Adrenal gland (tissue), 9 donors: ENCODE measurements at regions not wholly inside any gene's neighbourhood (a gene's known extent, or its start where the extent isn't known, plus 50 kb on each side); places are given as distances from the start of the nearest gene placed in this dataset.

Experiments
- DNase-seq, 7 donors: peaks; one replicate each; pipeline ENCODE4 v3.0.0-alpha.2; 2019 to 2020
- H3K27ac ChIP-seq, 5 donors: fragments of 200-600 bp; sonication (generic) in 4 of 5; 1 replicate in 3 of 5; 2 replicates in 2 of 5; pipeline versions ENCODE4 v1.5.1 to v1.8.0; 2016 to 2020; ENCODE audit warnings: mild to moderate bottlenecking in 1 of 5
- H3K27me3 ChIP-seq: fragments of 200-600 bp; 2 replicates; pipeline ENCODE4 v1.8.0; 2021
- H3K36me3 ChIP-seq, 2 donors: fragments of 200-600 bp; replicated peaks in 1 of 2; 1 replicate in 1 of 2; 2 replicates in 1 of 2; pipeline versions ENCODE4 v1.5.1 to v1.8.0; 2018 to 2022
- H3K4me1 ChIP-seq, 2 donors: fragments of 200-600 bp; replicated peaks in 1 of 2; 1 replicate in 1 of 2; 2 replicates in 1 of 2; pipeline versions ENCODE4 v1.5.1 to v1.8.0; 2018 to 2021
- H3K4me3 ChIP-seq, 4 donors: fragments of 200-600 bp; sonication (generic) in 3 of 4; one replicate each; pipeline ENCODE4 v1.5.1; 2016 to 2018
- H3K9me3 ChIP-seq, 3 donors: fragments of 200-600 bp; sonication (generic) in 1 of 3; replicated peaks in 1 of 3; 1 replicate in 2 of 3; 2 replicates in 1 of 3; pipeline versions ENCODE4 v1.5.1 to v1.8.0; 2016 to 2021
- CTCF ChIP-seq, 6 experiments: fragments of 450-650 bp in 4 of 6; fragments of 200-600 bp in 2 of 6; sonication (generic) in 1 of 6; IDR thresholded peaks; 1 replicate in 5 of 6; 2 replicates in 1 of 6; pipeline versions ENCODE4 v1.5.1 to v1.8.0; 2016 to 2021; ENCODE audit warnings: antibody characterized with exemption in 6 of 6, mild to moderate bottlenecking in 2 of 6, moderate library complexity in 1 of 6
- POLR2A ChIP-seq, 2 donors: fragments of 450-650 bp; IDR thresholded peaks; one replicate each; pipeline ENCODE4 v1.6.1; 2017; ENCODE audit warnings: antibody characterized with exemption in 2 of 2, mild to moderate bottlenecking in 2 of 2, moderate library complexity in 1 of 2
- WGBS, 4 donors: extraction: QIAGEN DNeasy Blood & Tissue Kit in 2 of 4; methylation state at CpG; one replicate each; pipeline versions ENCODE4 v1.1.5 to v1.1.7; 2013 to 2017; 5-methylcytosine and 5-hydroxymethylcytosine counted together
- intact Hi-C, 2 donors: fragments of 100-400 bp; cut with DNase I; formaldehyde crosslinking; loops; one replicate each; pipeline versions ENCODE4 v1.14.1 to v1.15.0; 2022 to 2023
- donor health status: healthy with polysubstance abuse.
- donor health status: Bipolar disorder and iron deficiency.
- donor health status: DM: yes; HTN: yes; CAD: no.
- donor health status: DM: no; HTN: no; CAD: no.
- donor health status: DM: no; HTN: no; CAD: no.

- H3K4me3 ChIP-seq = no peak overlapping the region
- intact Hi-C loops = no loop called here
- no peak for DNase-seq
- H3K36me3 ChIP-seq = no peaks in the 10 kb centered on the region
- 64 to 85% (median 74%) methylated on average over 3 of the region's 3 CpGs for WGBS, 4 donors
- H3K27ac ChIP-seq = no peak overlapping the region
- no peak for TF ChIP-seq POLR2A (IDR thresholded peaks at IDR 0.05)
- no peak for TF ChIP-seq CTCF (IDR thresholded peaks at IDR 0.05)
- no peaks in the 10 kb centered on the region for H3K9me3 ChIP-seq
- H3K4me1 ChIP-seq = no peaks in the 10 kb centered on the region
- no peaks in the 10 kb centered on the region for H3K27me3 ChIP-seq
Observed at GRCh38 chr2:22990246-22990645, 394.7 kb upstream of the KLHL29 start.

- no peak for DNase-seq
- no peak for TF ChIP-seq CTCF (IDR thresholded peaks at IDR 0.05)
- no peak for TF ChIP-seq POLR2A (IDR thresholded peaks at IDR 0.05)
- Histone ChIP-seq H3K27ac (no peak overlapping the region), H3K36me3 (no peaks in the 10 kb centered on the region), H3K4me1 (no peaks in the 10 kb centered on the region), H3K9me3 (no peaks in the 10 kb centered on the region), H3K27me3 (no peaks in the 10 kb centered on the region), H3K4me3 (no peak overlapping the region)
- intact Hi-C loops = no loop called here
- WGBS, 4 donors = 70 to 79% (median 76%) methylated on average over 3 of the region's 3 CpGs
Observed at GRCh38 chr2:22991844-22992243, 393.1 kb upstream of the KLHL29 start.

GRCh38 chr2:22992441-22992840 lies 392.5 kb upstream of the KLHL29 start:
- no peaks in the 10 kb centered on the region for H3K9me3 ChIP-seq
- 74 to 85% (median 80%) methylated on average over 2 of the region's 2 CpGs for WGBS, 4 donors
- TF ChIP-seq CTCF (IDR thresholded peaks at IDR 0.05) = no peak
- no peak for TF ChIP-seq POLR2A (IDR thresholded peaks at IDR 0.05)
- no peak overlapping the region for H3K27ac ChIP-seq
- H3K27me3 ChIP-seq = no peaks in the 10 kb centered on the region
- no peak overlapping the region for H3K4me3 ChIP-seq
- DNase-seq = no peak
- H3K36me3 ChIP-seq = no peaks in the 10 kb centered on the region
- intact Hi-C loops = no loop called here
- H3K4me1 ChIP-seq = no peaks in the 10 kb centered on the region

- Histone ChIP-seq H3K4me3 (no peak overlapping the region), H3K9me3 (no peaks in the 10 kb centered on the region), H3K27ac (no peak overlapping the region), H3K36me3 (no peaks in the 10 kb centered on the region), H3K27me3 (no peaks in the 10 kb centered on the region), H3K4me1 (no peaks in the 10 kb centered on the region)
- WGBS, 4 donors = 62 to 76% (median 75%) methylated on average over 1 of the region's 1 CpG
- TF ChIP-seq POLR2A (IDR thresholded peaks at IDR 0.05) (no peak), CTCF (IDR thresholded peaks at IDR 0.05) (no peak)
- intact Hi-C loops = no loop called here
- DNase-seq = no peak
Observed at GRCh38 chr2:22993250-22993649, 391.7 kb upstream of the KLHL29 start.
